ENCODE measurements at regions not wholly inside any gene's neighbourhood (a gene's known extent, or its start where the extent isn't known, plus 50 kb on each side); places are given as distances from the start of the nearest gene placed in this dataset.
"Not testable (repeated sequence)": the region's sequence is repeated elsewhere in the genome, so short reads cannot be mapped to it uniquely, and the experiment has no call there.

GRCh38 chr4:110347805-110348204 is 128.2 kb upstream of the ENPEP start:
- no peaks in the 10 kb centered on the region for H3K36me3 ChIP-seq (ENCODE audit: insufficient read depth)
- no peak for DNase-seq (ENCODE audit: extremely low spot score)
- no peak overlapping the region for H3K27ac ChIP-seq (ENCODE audit: low read depth)
- H3K4me3 ChIP-seq (ENCODE audit: low read depth, low read length) = no peak overlapping the region
- H3K4me1 ChIP-seq (ENCODE audit: insufficient read depth) = no peaks in the 10 kb centered on the region
- 64% methylated on average over 4 of the region's 4 CpGs for WGBS

DNA sequence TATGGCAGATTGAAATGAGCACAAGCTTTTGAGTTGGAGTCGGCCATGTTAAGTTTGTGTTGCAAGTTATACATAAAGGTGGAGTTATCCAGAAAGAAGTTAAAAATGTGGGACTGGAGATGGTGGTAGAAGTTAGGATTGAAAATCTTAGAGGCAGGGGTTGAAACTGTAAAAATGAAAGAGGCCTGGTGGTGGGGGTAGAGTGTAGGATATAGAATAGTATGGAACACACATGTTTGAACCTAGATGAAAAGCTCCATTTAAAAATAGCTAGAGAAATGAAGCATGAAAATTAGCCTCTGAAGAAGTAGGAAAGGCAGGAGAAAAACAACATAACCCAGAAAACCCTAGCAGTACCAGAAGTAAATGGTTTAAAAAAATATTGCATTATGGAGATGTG is 131.8 kb upstream of the ENPEP start:
- no peak for DNase-seq (ENCODE audit: extremely low spot score)

GRCh38 chr4:110343534-110343933 is 132.4 kb upstream of the ENPEP start:
- H3K36me3 ChIP-seq (ENCODE audit: insufficient read depth) = no peaks in the 10 kb centered on the region
- H3K4me1 ChIP-seq (ENCODE audit: insufficient read depth) = no peaks in the 10 kb centered on the region
- H3K4me3 ChIP-seq (ENCODE audit: low read depth, low read length) = no peak overlapping the region
- no peak for DNase-seq (ENCODE audit: extremely low spot score)
- WGBS = 81% methylated on average over 2 of the region's 2 CpGs
- H3K27ac ChIP-seq (ENCODE audit: low read depth) = no peak overlapping the region

More for the DNA sequence above, 131.8 kb upstream of the ENPEP start:
- no peaks in the 10 kb centered on the region for H3K36me3 ChIP-seq (ENCODE audit: insufficient read depth)
- no peaks in the 10 kb centered on the region for H3K4me1 ChIP-seq (ENCODE audit: insufficient read depth)
- no peak overlapping the region for H3K27ac ChIP-seq (ENCODE audit: low read depth)
- 85% methylated on average over 1 of the region's 1 CpG for WGBS
- no peak overlapping the region for H3K4me3 ChIP-seq (ENCODE audit: low read depth, low read length)

DNA sequence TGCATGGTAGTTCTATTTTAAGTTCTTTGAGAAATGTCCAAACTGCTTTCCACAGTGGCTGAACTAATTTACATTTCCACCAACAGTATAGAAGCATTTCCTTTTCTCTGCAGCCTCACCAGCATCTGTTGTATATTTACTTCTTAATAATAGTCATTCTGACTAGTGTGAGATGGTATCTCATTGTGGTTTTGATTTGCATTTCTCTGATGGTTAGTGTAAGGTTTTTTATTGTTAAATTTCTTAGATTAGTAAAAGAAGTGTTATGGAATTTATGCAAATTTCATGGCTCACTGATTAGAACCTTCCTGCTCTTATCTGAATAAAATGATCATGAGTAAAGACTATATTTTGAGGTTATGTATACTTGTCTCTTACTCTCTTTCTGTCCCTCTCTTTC is 134.8 kb upstream of the ENPEP start:
- H3K4me3 ChIP-seq (ENCODE audit: low read depth, low read length); H3K4me1 ChIP-seq (ENCODE audit: insufficient read depth); DNase-seq (ENCODE audit: extremely low spot score); H3K36me3 ChIP-seq (ENCODE audit: insufficient read depth); H3K27ac ChIP-seq (ENCODE audit: low read depth): not testable (repeated sequence)

GRCh38 chr4:110335399-110335798 is 137.0 kb upstream of the ELOVL6 start:
- DNase-seq (ENCODE audit: extremely low spot score) = no peak
- no peak overlapping the region for H3K4me3 ChIP-seq (ENCODE audit: low read depth, low read length)
- 91% methylated on average over 5 of the region's 5 CpGs for WGBS
- H3K4me1 ChIP-seq (ENCODE audit: insufficient read depth) = no peaks in the 10 kb centered on the region
- H3K27ac ChIP-seq (ENCODE audit: low read depth) = no peak overlapping the region
- H3K36me3 ChIP-seq (ENCODE audit: insufficient read depth) = no peaks in the 10 kb centered on the region

- no peak overlapping the region for H3K27ac ChIP-seq (ENCODE audit: low read depth)
- no peaks in the 10 kb centered on the region for H3K36me3 ChIP-seq (ENCODE audit: insufficient read depth)
- 76% methylated on average over 2 of the region's 2 CpGs for WGBS
- H3K4me1 ChIP-seq (ENCODE audit: insufficient read depth) = no peaks in the 10 kb centered on the region
- no peak overlapping the region for H3K4me3 ChIP-seq (ENCODE audit: low read depth, low read length)
- DNase-seq (ENCODE audit: extremely low spot score) = no peak
Measured at GRCh38 chr4:110332483-110332882, 134.1 kb upstream of the ELOVL6 start.

- not testable (repeated sequence) for H3K4me1 ChIP-seq (ENCODE audit: insufficient read depth); H3K4me3 ChIP-seq (ENCODE audit: low read depth, low read length); DNase-seq (ENCODE audit: extremely low spot score); H3K36me3 ChIP-seq (ENCODE audit: insufficient read depth); H3K27ac ChIP-seq (ENCODE audit: low read depth)
- 95% methylated on average over 4 of the region's 4 CpGs for WGBS
Measured at GRCh38 chr4:110326426-110326825, 128.0 kb upstream of the ELOVL6 start.

GRCh38 chr4:110310795-110311194 is 112.4 kb upstream of the ELOVL6 start:
- no peak for DNase-seq (ENCODE audit: extremely low spot score)
- no peak overlapping the region for H3K27ac ChIP-seq (ENCODE audit: low read depth)
- no peaks in the 10 kb centered on the region for H3K36me3 ChIP-seq (ENCODE audit: insufficient read depth)
- no peaks in the 10 kb centered on the region for H3K4me1 ChIP-seq (ENCODE audit: insufficient read depth)
- no peak overlapping the region for H3K4me3 ChIP-seq (ENCODE audit: low read depth, low read length)
- 81% methylated on average over 1 of the region's 1 CpG for WGBS

DNA sequence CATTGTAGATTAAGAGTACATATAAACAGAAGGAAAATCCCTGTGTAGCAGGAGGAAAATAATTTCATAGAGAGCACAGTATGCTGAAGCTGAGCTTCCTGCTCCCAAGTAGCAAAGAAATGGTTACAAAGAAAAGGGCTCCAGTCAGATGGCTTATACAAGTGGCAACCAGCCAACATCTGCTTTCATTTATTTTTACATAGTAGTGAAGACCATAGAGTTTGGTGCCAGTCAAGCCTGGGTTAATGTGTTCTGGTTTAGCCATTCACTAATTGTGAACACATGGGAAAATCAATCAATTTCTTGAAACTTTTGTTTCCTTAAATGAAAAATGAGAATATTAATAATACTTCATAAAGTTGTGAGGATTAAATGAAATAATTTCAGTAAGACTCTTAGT is 111.3 kb upstream of the ELOVL6 start:
- Histone ChIP-seq H3K27ac (ENCODE audit: low read depth) (no peak overlapping the region), H3K4me1 (ENCODE audit: insufficient read depth) (no peaks in the 10 kb centered on the region), H3K36me3 (ENCODE audit: insufficient read depth) (no peaks in the 10 kb centered on the region), H3K4me3 (ENCODE audit: low read depth, low read length) (no peak overlapping the region)
- no peak for DNase-seq (ENCODE audit: extremely low spot score)

DNA sequence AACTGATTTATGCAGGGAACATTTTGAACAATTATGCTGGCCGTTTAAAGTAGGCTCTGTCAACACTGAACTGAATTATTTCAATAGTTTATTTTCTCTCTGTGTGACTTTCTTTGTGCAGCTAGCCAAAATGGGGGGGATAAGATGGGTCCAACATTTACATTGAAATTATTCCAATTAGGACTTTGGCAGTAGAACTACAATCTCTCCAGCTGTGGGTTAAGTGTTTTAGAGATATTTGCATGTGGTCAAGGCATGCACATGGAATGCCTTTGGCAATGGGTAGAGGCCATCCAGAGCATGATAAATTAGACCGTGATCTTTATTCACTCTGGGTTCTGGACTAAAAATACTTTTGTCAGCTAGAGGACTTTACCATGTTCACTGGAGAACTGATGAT is 107.9 kb upstream of the ELOVL6 start:
- Histone ChIP-seq H3K27ac (ENCODE audit: low read depth) (no peak overlapping the region), H3K36me3 (ENCODE audit: insufficient read depth) (no peaks in the 10 kb centered on the region), H3K4me3 (ENCODE audit: low read depth, low read length) (no peak overlapping the region), H3K4me1 (ENCODE audit: insufficient read depth) (no peaks in the 10 kb centered on the region)
- 27% methylated on average over 2 of the region's 2 CpGs for WGBS
- DNase-seq (ENCODE audit: extremely low spot score) = peak; percentile 13

DNA sequence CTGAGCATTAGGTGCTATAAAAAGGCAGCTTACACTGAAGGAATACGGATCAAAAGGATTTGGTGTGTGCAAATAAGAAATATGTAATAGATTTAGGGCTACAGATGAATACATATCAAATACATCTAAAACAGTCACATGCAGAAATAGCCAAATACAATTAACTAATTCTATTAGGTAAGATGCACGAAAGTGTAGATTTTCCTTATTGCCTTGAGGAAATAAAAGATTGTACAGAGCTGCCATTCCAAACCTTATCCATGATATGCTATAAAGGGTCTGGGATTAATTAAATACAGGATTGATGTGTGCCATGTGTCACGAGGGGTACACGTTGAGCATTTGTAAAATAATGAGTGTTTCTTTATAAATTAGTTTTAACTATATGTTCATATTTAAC is 107.0 kb upstream of the ELOVL6 start:
- WGBS = 86% methylated on average over 4 of the region's 4 CpGs
- no peak overlapping the region for H3K27ac ChIP-seq (ENCODE audit: low read depth)
- DNase-seq (ENCODE audit: extremely low spot score) = no peak

DNA sequence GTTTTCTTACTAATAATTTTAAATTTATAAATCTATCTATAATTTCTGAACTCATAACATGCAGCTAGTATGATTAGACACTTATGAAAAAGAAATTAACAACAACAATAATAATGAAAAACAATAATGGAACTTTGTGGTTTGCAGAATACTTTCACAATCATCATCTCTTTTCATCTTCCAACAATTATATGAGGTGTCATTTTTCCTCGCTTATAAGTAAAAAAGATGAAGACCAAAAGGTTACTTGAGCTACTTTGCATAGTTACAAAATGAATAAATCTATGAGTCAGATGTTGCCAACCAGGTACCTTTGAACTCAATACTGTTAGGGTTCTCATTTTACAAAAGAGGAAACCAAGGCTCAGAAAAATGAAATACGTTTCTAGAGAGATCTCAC is 98.5 kb upstream of the ELOVL6 start:
- H3K27ac ChIP-seq (ENCODE audit: low read depth) = no peak overlapping the region
- H3K36me3 ChIP-seq (ENCODE audit: insufficient read depth) = no peaks in the 10 kb centered on the region
- no peaks in the 10 kb centered on the region for H3K4me1 ChIP-seq (ENCODE audit: insufficient read depth)
- 70% methylated on average over 2 of the region's 2 CpGs for WGBS
- DNase-seq (ENCODE audit: extremely low spot score) = no peak
- H3K4me3 ChIP-seq (ENCODE audit: low read depth, low read length) = no peak overlapping the region

More for the DNA sequence above, 107.0 kb upstream of the ELOVL6 start:
- no peaks in the 10 kb centered on the region for H3K4me1 ChIP-seq (ENCODE audit: insufficient read depth)
- H3K4me3 ChIP-seq (ENCODE audit: low read depth, low read length) = no peak overlapping the region
- no peaks in the 10 kb centered on the region for H3K36me3 ChIP-seq (ENCODE audit: insufficient read depth)

DNA sequence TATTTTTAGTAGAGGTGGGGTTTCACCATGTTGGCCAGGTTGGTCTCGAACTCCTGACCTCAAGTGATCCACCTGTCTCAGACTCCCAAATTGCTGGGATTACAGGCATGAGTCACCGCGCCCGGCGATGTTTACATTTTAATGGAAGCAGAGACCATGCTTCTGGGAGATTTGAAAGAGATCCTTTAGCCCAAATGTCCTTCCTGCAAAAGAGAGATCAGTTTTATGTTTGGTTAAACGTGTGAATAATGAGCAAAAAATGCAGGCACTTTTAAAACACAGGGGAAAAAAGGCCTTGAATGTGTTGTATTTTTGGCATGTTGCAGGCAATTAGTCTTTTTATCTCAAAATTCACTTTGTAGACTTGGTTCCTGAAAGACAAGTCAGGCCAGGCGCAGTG is 95.8 kb upstream of the ELOVL6 start:
- WGBS = 80% methylated on average over 7 of the region's 7 CpGs
- no peak for DNase-seq (ENCODE audit: extremely low spot score)
- H3K36me3 ChIP-seq (ENCODE audit: insufficient read depth) = no peaks in the 10 kb centered on the region
- H3K27ac ChIP-seq (ENCODE audit: low read depth) = no peak overlapping the region
- H3K4me3 ChIP-seq (ENCODE audit: low read depth, low read length) = no peak overlapping the region
- no peaks in the 10 kb centered on the region for H3K4me1 ChIP-seq (ENCODE audit: insufficient read depth)

GRCh38 chr4:110292994-110293744 is 94.8 kb upstream of the ELOVL6 start:
- no peaks in the 10 kb centered on the region for H3K4me1 ChIP-seq (ENCODE audit: insufficient read depth)
- no peak overlapping the region for H3K4me3 ChIP-seq (ENCODE audit: low read depth, low read length)
- H3K36me3 ChIP-seq (ENCODE audit: insufficient read depth) = no peaks in the 10 kb centered on the region
- H3K27ac ChIP-seq (ENCODE audit: low read depth) = no peak overlapping the region
- DNase-seq (ENCODE audit: extremely low spot score) = no peak
- 94% methylated on average over 23 of the region's 23 CpGs for WGBS

DNA sequence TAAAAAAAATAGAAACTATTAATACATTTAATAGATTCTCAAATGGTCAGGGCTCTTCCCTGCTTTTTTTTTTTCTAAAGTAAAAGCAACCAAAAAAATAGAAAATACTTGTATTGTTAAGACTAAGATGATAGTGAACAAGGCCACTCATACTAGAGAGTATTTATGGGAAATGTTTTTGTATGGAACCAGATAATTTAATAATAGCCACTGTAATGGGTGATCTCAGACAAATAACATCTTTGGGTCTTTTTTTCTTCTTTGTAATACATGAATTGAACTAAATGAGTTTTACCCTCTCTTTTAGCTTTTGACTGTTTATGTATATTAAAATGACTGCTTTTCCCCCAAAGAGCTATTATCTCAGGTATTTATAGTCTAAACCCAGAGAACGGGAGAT is 92.1 kb upstream of the ELOVL6 start:
- Histone ChIP-seq H3K36me3 (ENCODE audit: insufficient read depth) (no peaks in the 10 kb centered on the region), H3K27ac (ENCODE audit: low read depth) (no peak overlapping the region), H3K4me1 (ENCODE audit: insufficient read depth) (no peaks in the 10 kb centered on the region), H3K4me3 (ENCODE audit: low read depth, low read length) (no peak overlapping the region)
- WGBS = 24% methylated on average over 1 of the region's 1 CpG
- DNase-seq (ENCODE audit: extremely low spot score) = no peak

All from urinary bladder (tissue), 3 donors.